HG02571 (cell line): ENCODE measurements at regions not wholly inside any gene's neighbourhood (a gene's known extent, or its start where the extent isn't known, plus 50 kb on each side); places are given as distances from the start of the nearest gene placed in this dataset.

ENCODE experiments used
- ATAC-seq: cut with Tn5 transposase; IDR thresholded peaks from one replicate; pipeline ENCODE4 v1.9.1; 2021; ENCODE audit warnings: mild to moderate bottlenecking, moderate library complexity; ENCODE audit not compliant: unreplicated experiment

DNA sequence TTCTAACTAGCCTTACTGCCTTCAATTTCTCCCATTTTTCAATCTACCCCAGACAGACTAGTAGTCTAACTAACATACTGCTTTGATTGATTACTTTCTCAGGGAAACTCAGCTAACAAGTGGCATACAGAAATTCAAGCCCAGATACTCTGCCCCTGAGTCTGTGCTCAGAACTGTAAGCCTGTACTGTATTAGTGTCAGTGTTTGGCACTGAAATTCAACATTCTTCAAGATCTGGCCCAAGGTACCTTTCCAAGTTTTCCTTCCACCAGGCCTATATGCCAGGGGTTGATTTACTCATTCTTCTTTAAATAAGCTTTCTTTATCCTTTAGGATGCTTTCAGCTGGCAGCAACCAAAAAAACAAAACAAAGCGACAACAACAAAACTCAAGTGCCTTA, 433.2 kb upstream of the MARCKS start:
- ATAC-seq = no peak

DNA sequence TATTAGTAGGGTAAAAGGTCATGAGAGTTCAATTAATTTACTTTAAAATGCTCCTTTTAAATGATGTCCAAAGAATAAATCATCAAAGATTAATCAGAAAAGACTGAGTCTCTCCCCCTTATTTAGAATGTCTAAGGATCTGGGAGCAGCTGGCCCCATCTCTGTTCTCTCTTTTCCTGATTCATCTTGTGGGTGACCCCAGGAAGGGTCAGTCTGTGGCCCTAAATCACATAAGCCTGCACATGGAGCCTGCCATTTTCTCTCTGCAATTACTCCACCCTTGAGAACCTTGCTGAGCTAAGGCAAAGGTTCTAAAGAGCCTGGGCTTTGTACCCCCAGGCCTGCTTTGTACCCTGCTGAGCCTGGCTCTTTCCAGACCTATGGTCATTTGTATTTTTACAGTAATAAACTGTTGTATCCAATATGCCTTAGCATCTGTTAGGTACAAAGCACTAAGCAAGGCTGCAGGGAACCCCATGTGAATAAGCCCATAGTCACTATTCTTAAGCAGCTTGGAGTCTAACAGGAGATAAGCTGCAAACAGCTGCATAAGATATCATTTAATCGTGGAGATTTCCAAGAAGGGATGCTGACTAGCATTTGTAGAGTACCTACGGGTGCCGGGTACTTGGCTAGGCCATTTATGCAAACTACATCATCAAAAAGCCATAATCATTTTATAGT, 431.0 kb upstream of the MARCKS start:
- no peak for ATAC-seq

DNA sequence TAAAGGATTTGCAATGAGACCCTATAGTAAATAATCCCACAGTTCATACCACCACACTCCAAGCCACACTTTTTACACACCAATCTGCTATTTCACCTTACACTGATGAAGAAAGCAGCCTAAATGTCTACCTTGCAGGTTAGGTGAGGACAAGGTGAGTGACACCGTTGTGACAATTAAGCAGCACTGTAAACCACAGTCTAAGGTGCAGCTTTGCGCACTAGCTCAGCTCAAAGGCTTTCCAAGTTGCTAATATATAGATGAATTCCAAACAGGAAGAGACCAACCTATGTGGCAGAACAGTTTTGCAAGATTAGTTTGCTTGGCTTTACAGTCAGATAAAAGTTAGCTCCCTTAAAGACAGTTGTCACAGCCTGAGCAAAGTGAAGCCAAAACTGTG, 429.5 kb upstream of the MARCKS start:
- ATAC-seq = no peak

DNA sequence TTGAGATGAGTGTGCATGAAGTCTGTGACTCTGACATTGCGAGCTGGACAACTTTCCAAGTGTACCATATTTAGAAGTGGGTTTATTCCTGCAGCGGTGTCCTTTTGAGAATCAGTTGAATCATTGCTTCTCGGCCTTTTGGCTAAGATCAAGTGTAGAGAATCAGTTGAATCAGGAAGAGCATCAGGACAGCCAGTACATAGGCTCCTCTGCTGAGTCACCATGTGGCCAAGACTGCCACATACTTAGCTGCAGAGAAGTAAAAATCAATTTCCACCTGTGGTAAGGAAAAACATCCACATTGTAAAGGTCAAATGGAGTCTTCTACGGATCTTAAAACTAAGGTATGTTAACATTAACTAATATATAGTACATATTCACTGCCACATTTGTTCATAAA, 428.4 kb upstream of the MARCKS start:
- no peak for ATAC-seq

DNA sequence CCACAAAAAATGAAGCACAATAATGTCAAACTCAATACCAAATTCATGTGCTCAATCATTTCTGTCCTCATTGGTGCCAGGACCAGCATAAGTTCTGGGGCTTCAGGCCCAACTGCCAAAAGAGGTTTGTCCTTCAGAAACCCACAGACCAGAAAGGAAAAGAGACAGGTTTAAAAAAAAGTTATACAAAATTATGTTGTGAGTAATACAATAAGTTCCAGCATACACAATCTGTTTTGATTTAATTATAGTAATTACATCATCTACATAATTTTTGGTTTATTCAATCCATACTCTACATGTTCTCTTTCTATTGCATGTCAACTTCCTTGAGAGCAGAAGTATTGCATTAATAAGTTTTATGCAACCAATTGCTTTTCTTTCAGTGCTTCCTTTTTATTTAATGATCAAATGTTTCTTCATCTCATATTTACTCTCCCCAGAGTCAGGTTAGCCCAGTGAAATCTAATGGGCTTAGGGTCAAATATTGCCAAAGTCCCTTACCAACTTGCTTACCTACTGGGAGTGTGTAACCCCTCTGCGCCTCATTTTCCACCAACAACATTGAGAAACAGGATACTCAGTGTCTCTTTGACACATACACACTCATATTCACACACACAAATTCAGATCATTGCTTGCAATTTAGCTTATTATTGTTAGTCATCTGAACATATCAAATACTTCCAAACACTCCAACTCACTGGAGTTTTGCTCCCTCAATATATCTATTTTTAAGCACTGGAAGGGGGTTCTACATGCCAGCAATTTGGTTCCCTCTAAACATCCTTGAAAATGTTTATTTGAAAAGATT, 424.4 kb upstream of the MARCKS start:
- ATAC-seq = no peak

DNA sequence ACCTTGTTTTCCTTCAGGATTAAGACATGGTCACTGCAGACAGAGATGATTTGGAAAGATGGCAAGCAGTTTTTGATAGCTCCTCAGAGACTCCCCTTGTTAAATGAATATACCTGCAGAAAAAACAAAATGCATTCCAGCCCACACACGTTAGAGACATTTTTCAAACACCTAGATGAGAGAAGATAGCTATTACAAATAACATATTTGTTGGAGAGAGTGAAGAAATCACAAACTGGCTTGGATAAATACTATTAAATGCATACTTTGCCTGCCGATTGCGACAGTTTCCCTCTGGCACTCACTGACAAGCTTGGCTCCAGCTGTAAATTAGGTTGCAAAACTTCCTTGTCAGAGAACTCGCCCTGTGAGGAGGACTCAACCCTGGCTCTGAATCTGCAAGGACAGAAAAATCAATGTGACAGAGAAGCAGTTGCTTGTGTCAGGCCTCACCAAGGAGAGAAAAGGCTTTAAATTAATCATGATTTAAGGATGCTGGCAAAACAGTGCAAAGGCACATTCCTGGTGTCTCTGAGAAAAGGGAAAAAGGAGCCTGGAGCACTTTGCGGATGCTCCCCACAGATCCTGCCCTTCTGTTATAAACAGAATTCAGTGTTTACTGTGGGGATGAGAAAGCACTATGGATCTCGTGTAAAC, 423.7 kb upstream of the MARCKS start:
- no peak for ATAC-seq

DNA sequence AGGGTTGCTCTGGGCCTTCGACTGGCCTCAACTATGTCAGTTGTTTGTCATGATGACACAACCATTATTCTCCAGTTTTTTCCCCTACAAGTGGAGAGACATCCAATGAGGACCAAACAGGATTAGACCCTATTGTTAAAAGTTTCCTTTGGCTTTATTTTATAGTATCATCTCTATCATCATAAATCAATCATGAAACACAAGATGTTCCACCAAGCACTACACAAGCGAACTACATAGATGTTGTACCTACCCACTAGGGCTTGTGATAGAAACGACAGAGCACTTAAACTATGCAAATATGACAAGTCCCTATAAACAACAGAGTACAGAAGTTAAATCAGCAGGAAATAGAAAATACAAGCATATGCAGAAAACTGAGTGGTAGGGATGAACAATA, 422.5 kb upstream of the MARCKS start:
- ATAC-seq = no peak

DNA sequence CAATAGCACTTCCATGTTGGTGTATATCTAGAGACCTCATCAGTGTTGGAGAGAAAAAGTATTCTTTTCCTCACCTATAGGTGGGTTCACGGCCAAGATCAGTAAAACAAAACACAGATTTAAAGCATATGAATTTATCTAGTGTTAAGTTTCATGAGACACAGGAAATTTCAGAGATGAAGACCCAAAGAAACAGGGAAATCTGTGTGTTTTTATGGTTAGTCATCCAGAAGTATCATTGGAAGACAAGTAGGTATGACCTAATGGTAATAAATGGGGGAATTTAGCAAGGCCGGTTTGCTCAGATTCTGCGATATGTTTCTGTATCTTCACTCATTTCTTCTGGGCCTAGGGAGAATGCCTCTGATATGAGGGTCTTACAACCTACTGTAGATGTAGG, 419.6 kb upstream of the MARCKS start:
- ATAC-seq = no peak

DNA sequence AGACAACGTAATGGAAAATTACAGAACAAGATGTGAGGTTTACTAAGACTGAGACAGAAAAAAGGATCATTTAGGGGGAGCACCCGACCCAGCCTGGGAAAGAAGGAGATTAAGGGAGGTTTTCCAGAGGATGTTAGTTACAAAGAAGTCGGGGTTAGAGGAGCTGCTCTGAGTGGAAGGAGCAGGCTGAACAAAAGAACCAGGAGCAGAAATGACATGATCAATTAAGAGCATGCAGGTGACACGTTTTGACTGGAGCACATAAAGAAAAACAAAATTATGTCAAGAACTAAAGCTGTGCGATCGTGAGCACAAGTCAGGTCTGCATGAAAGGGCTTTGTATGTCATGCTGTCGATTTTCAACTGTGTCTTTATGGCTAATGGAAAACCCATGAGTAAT, 417.3 kb upstream of the MARCKS start:
- ATAC-seq = no peak

DNA sequence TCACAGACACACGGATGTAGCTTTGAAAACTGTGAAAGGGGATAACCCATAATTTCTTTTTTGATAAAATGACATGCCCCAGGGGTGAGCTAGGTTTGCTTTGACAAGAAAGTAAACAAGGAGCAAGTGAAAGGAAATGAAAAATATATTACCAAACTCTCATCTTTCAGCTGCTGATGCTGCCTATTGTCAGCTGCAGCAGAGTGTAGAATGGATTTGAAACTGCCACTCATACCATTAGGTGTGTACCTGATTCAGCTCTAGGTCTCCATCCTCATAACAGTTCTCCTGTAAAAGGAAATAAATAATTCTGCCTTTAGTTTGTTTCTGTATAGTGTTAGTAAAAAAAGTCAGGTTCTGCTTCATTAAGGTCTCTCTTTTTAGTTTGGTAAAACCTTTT, 415.1 kb upstream of the MARCKS start:
- ATAC-seq = no peak

DNA sequence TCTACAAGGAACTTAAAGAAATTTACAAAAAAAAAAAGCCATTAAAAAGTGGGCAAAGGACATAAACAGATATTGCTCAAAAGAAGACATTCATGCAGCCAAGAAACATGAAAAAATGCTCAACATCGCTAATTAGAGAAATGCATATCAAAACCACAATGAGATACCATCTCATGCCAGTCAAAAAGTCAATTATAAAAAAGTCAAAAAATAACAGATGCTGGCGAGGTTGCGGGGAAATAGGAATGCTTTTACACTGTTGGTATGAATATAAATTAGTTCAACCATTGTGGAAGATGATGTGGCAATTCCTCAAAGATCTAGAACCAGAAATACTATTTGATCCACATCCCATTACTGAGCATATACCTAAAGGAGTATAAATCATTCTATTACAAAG, 411.9 kb upstream of the MARCKS start:
- no peak for ATAC-seq

DNA sequence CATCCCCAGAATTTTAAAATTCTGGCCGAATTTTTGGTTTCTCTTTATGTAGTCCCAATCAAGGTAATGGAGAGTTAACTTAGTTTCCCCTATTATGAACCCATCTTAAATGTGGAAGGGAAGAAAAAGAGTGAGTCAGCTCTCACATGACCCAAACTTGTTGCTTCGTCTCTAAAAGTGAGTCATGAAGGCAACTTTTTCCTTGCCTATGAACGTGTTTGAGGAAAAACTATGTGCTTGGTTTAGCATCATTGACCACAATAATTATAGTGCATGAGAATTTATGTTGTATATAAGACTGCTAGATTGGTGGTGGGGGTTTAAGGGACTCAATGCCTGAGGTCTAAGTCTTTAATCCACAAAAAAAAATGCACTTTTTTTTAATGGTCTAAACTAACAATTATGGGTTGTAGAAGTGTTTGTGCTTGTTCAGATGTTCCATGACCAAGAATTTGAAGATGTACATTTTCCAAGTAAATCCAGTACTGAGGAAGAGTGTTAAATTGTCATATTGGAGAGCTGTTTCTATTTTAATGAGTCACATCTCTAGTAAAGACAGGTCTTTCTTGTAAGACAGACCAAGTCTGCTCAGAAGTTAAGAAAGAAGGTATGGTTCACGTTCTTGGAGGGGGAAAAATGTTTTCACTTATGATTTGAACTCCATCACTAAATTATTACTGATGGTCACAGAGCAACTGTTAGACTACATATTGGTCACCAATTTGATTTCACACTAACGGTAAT, 409.9 kb upstream of the MARCKS start:
- ATAC-seq = no peak

DNA sequence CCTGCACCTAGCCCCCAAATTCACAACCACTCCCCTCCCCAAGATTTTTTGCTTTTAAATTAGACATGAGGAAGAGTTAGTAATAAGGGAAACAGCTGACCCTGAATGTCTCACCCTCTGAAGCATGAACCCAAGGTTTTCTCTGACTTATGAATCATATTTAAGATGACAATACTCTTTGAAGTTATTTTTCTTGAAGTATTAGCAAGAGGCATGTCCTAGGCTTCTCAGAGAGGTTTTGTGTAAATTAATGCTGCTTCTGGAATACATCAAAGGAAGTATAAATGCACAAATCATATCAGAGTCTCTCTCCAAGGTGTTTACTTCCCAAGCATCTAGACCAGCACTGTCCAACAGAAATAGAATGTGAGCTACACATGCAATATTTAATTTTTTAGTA, 408.1 kb upstream of the MARCKS start:
- ATAC-seq = no peak

DNA sequence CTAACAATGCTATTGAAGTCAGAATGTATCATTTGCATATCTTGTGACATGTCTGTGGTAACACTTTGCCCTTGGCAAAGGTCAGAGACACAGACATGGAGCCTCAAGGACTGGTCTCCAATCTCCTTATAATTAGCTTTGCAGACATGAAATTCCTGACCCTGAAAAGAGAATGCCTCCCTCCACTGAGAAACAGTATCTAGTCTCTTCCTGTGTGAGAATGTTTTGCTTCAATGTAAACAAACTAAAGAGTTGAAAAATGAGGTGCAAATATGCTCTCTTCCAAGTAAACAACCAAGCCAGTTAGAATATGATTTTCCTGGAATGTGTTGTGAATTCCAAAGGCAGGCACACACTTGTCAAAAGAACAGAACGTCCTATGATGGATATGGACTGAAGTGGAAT, 407.1 kb upstream of the MARCKS start:
- ATAC-seq = no peak

DNA sequence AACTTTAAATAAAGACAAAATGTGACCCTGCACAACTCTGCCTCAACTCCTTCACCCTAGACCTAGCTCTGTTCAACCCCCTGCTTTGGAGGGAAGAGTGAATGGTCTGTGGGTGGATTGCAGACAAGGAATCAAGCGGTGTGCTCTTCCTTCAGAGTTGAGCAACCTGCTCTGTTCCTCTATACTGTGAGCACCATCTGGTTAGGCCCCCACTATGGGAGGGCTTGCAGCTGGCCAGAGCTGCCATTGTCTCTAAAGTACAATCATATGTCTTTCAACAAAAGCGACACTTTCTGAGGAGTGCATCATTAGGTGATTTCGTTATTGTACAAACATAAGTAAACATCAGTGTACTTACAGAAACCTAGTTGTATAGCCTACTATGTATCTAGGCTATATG, 406.1 kb upstream of the MARCKS start:
- ATAC-seq = no peak

DNA sequence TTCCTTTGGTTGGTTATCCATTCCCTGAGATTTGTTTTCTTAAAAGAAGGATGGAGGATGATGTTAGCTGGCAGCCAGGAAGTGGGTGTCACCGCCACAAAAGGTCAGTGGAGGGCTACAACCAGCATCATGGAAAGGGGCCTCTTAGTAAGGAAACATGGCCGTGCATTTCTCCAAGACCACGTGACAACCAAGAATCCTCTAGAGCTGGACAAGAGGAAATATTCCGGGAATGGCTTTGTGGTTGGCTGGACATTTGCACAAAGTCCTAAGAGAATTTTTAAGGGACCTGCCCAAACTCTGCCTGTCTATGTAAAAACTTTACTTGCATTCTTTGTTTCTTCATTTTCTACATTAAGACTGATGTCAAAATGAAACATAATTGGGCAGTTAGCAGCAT, 399.9 kb upstream of the MARCKS start:
- no peak for ATAC-seq

DNA sequence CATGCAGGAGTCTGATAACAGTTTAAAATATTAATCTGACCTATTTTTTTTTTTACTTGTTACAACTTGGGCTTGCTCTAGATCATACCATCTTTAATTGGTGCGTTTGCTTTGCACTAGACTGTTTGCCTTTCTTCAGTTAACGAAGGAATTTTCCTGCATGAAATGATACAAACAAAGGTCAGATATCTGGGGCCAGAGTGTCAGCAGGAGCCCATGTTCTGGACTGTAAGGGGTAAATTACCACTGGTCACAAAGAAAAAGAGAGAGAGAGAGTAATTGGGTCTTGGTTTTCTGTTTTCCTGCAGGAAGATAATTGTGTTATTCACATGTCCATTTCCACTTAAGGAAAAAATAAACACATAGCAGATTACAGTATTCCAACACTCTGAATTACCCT, 399.4 kb upstream of the MARCKS start:
- ATAC-seq = no peak

DNA sequence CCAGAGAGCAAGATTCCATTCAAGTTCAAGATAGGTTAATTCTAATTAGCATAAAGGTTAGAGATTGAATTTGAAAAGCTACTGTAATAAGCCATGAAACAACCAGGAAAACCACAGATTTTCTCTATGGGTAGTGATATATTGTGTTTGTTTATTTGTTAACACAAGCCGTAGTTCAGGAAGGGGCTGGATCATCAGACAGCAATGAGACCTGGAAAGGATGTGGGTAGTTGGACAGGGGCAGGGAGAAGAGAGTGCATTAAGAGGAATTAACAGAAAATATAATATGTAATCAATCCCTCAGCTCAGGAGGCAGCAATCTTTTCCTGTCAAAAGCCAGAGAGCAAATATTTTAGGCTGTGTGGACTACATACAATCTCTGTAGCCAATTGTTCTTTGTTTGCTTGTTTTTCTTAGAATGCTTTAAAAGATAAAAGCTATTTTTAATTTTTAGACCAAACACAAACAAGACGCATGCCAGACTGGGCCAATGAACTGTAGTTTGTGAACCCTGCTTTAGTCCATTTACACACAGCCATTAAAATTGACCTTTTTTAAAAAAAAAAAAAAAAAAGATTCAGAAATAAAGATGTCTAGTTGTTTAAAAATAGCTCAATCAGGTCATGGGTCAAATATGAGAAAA, 398.7 kb upstream of the MARCKS start:
- ATAC-seq = no peak

DNA sequence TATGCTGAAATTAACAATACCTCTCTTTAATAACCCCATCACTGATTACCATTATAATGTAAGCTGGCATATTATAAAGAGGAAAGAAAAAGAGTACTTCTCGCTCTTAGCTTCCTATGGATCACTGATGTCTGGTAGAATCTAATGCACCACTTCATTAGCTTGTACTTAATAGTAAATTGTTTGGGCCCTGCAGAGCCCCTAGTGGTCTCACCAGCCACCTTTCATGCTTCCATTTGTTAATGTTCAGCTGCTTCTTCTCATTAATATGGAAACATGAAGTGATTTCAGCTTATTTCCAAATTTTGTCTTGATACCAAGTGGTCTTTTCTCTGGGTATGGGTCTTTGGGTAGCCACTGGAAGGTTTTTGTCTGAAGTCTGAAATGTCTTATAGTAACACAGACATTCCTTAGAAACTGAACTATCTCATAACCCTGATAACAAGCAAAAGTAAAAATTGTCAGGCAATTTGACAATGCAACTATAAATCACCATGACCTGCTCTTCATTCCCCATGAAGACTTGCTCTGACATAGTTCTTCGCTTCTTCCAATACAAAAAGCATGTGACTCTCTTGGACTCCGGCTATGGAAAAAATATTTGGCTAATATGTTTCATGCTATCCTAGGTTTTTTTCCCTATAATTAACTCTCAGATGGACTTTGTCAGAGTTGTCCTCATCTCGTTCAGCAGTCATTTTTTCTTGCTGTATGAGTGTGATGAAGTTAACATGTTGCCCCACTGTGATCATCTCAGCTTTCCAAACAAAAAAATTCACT, 395.8 kb upstream of the MARCKS start:
- ATAC-seq = no peak

DNA sequence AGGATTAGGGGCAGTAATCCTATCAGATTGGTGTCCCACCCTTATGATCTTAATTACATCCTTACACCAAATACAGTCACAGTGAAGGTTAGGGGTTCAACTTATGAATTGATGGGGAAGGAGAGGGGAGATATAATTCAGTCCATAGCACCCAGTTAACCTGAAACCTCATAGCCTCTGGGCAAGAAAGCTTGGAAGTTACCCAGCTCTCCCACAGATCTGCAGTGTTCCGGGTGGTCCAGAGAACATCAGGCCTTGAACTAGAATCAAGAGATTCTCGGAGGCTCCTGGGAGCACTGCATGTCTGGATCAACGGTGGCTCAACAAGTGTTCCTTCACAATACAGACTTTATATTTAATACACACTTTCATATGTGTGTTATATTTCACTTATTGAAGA, 392.6 kb upstream of the MARCKS start:
- no peak for ATAC-seq
